GM12873 (cell line): ENCODE measurements at regions not wholly inside any gene's neighbourhood (a gene's known extent, or its start where the extent isn't known, plus 50 kb on each side); places are given as distances from the start of the nearest gene placed in this dataset.

Experiments used
- CTCF ChIP-seq: IDR thresholded peaks from 2 replicates; pipeline ENCODE4 v1.5.1; 2012; ENCODE audit warnings: low read depth, mild to moderate bottlenecking, moderate library complexity, low read length, control low read depth; ENCODE audit not compliant: insufficient read depth; ENCODE audit errors: missing control alignments

GRCh38 chr14:42460673-42461072 lies 854.0 kb downstream of the LRFN5 start:
- TF ChIP-seq CTCF, result no peak

GRCh38 chr14:42459171-42459685 lies 852.6 kb downstream of the LRFN5 start:
- no peak for TF ChIP-seq CTCF

- TF ChIP-seq CTCF, result no peak
Observed at GRCh38 chr14:42441615-42442014, 834.9 kb downstream of the LRFN5 start.

- no peak for TF ChIP-seq CTCF
Observed at GRCh38 chr14:42437809-42438208, 831.1 kb downstream of the LRFN5 start.

- no peak for TF ChIP-seq CTCF
Observed at GRCh38 chr14:42429401-42429800, 822.7 kb downstream of the LRFN5 start.

- no peak for TF ChIP-seq CTCF
Observed at GRCh38 chr14:42428996-42429395, 822.3 kb downstream of the LRFN5 start.

GRCh38 chr14:42424501-42424900 lies 817.8 kb downstream of the LRFN5 start:
- no peak for TF ChIP-seq CTCF
